ENCODE measurements at regions not wholly inside any gene's neighbourhood (a gene's known extent, or its start where the extent isn't known, plus 50 kb on each side); places are given as distances from the start of the nearest gene placed in this dataset.

DNA sequence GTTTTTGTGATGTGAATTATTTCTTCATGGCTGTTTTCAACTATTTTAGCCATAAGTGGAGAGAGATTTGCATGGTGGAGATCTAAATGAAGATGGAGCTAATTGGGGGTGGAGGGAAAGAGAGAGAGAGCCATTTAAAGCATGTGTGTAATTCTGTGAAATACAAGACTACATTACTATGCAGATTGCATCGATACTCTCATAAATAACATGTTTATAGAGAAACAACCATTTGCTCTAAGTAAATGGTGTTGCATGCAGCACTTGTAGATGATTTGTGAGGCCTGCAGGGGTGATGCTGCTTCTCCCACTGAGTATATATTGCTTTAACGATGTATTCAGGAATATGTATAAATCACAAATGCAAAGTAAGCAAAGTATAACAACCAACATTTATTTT is 270.2 kb upstream of the RIOK2 start:
- H3K9me3 ChIP-seq: no peaks in the 10 kb centered on the region
- ATAC-seq: no peak
- no peak overlapping the region for H3K4me3 ChIP-seq
- no peaks in the 10 kb centered on the region for H3K36me3 ChIP-seq (ENCODE audit: insufficient read depth in 1 of 2, low read depth in 1 of 2)
- H3K27ac ChIP-seq: no peak overlapping the region
- TF ChIP-seq, protein P1, sequence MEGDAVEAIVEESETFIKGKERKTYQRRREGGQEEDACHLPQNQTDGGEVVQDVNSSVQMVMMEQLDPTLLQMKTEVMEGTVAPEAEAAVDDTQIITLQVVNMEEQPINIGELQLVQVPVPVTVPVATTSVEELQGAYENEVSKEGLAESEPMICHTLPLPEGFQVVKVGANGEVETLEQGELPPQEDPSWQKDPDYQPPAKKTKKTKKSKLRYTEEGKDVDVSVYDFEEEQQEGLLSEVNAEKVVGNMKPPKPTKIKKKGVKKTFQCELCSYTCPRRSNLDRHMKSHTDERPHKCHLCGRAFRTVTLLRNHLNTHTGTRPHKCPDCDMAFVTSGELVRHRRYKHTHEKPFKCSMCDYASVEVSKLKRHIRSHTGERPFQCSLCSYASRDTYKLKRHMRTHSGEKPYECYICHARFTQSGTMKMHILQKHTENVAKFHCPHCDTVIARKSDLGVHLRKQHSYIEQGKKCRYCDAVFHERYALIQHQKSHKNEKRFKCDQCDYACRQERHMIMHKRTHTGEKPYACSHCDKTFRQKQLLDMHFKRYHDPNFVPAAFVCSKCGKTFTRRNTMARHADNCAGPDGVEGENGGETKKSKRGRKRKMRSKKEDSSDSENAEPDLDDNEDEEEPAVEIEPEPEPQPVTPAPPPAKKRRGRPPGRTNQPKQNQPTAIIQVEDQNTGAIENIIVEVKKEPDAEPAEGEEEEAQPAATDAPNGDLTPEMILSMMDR (IDR thresholded peaks at IDR 0.05): no peak
- 65 to 67% (median 67%) methylated on average over 2 of the region's 2 CpGs for WGBS, 3 donors
- DNase-seq: no peak
- H3K27me3 ChIP-seq (ENCODE audit: insufficient read depth in 3 of 3, low read length in 2 of 3): no peaks in the 10 kb centered on the region
- intact Hi-C loops (cut with DNase I): no loop called here
- H3K4me1 ChIP-seq: no peaks in the 10 kb centered on the region

DNA sequence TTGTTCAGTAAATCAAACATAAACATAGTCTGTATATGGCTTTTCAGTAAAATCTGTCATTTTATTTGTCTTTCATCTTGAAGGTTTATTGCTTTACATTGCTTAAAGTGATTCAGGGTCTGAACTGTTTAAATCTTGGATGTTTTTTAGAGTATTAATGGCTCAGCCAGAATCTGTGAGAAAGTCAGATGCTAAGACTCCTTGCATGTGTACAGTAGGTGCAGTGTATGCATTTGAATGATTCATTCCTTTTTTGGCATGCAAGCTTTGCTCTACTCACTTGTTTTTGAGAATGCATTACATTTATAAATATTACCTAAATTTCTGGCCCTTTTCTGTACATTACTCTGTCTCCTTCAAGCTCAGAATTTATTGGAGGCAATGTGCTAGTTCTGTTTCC is 271.0 kb upstream of the RIOK2 start:
- intact Hi-C loops (cut with DNase I): no loop called here

GRCh38 chr5:97455996-97456395 is 272.9 kb upstream of the RIOK2 start:
- intact Hi-C loops (cut with DNase I): no loop called here
- no peaks in the 10 kb centered on the region for H3K9me3 ChIP-seq
- DNase-seq (no peak), ATAC-seq (no peak)
- no peaks in the 10 kb centered on the region for H3K4me1 ChIP-seq
- TF ChIP-seq, protein P1 (IDR thresholded peaks at IDR 0.05): no peak
- no peaks in the 10 kb centered on the region for H3K27me3 ChIP-seq (ENCODE audit: insufficient read depth in 3 of 3, low read length in 2 of 3)
- 83 to 92% (median 83%) methylated on average over 1 of the region's 1 CpG for WGBS, 3 donors
- H3K4me3 ChIP-seq: no peak overlapping the region
- no peak overlapping the region for H3K27ac ChIP-seq
- no peaks in the 10 kb centered on the region for H3K36me3 ChIP-seq (ENCODE audit: insufficient read depth in 1 of 2, low read depth in 1 of 2)

More for the DNA sequence above, 271.0 kb upstream of the RIOK2 start:
- no peak overlapping the region for H3K27ac ChIP-seq
- TF ChIP-seq, protein P1 (IDR thresholded peaks at IDR 0.05): no peak
- H3K36me3 ChIP-seq (ENCODE audit: insufficient read depth in 1 of 2, low read depth in 1 of 2): no peaks in the 10 kb centered on the region
- H3K4me3 ChIP-seq: no peak overlapping the region
- no peaks in the 10 kb centered on the region for H3K27me3 ChIP-seq (ENCODE audit: insufficient read depth in 3 of 3, low read length in 2 of 3)
- no peak for DNase-seq
- H3K4me1 ChIP-seq: no peaks in the 10 kb centered on the region
- H3K9me3 ChIP-seq: no peaks in the 10 kb centered on the region
- ATAC-seq: no peak

GRCh38 chr5:97458851-97459250 is 275.8 kb upstream of the RIOK2 start:
- H3K27me3 ChIP-seq (ENCODE audit: insufficient read depth in 3 of 3, low read length in 2 of 3): no peaks in the 10 kb centered on the region
- ATAC-seq (no peak), DNase-seq (no peak)
- no peak overlapping the region for H3K4me3 ChIP-seq
- H3K9me3 ChIP-seq: no peaks in the 10 kb centered on the region
- TF ChIP-seq, protein P1 (IDR thresholded peaks at IDR 0.05): no peak
- no peak overlapping the region for H3K27ac ChIP-seq
- intact Hi-C loops (cut with DNase I): no loop called here
- no peaks in the 10 kb centered on the region for H3K36me3 ChIP-seq (ENCODE audit: insufficient read depth in 1 of 2, low read depth in 1 of 2)
- WGBS, 3 donors: 86 to 91% (median 89%) methylated on average over 5 of the region's 5 CpGs
- H3K4me1 ChIP-seq: no peaks in the 10 kb centered on the region

GRCh38 chr5:97471951-97472350 is 288.9 kb upstream of the RIOK2 start:
- Histone ChIP-seq H3K9me3 (no peaks in the 10 kb centered on the region), H3K4me1 (no peaks in the 10 kb centered on the region), H3K36me3 (ENCODE audit: insufficient read depth in 1 of 2, low read depth in 1 of 2) (no peaks in the 10 kb centered on the region), H3K27me3 (ENCODE audit: insufficient read depth in 3 of 3, low read length in 2 of 3) (no peaks in the 10 kb centered on the region), H3K27ac (no peak overlapping the region), H3K4me3 (no peak overlapping the region)
- ATAC-seq: no peak
- WGBS, 3 donors: 92 to 95% (median 94%) methylated on average over 9 to 10 of the region's 10 CpGs
- TF ChIP-seq, protein P1 (IDR thresholded peaks at IDR 0.05): no peak
- intact Hi-C loops (cut with DNase I): no loop called here
- DNase-seq: no peak
